DND-41 (cell line): ENCODE measurements at regions not wholly inside any gene's neighbourhood (a gene's known extent, or its start where the extent isn't known, plus 50 kb on each side); places are given as distances from the start of the nearest gene placed in this dataset.

Source experiments
- CTCF ChIP-seq: IDR thresholded peaks from 2 replicates; pipeline ENCODE4 v1.5.1; 2012; ENCODE audit warnings: borderline replicate concordance, low read length, moderate library complexity, mild to moderate bottlenecking; ENCODE audit not compliant: poor library complexity, severe bottlenecking; ENCODE audit errors: extremely low read depth
- EZH2 ChIP-seq: IDR thresholded peaks from 3 replicates; pipeline ENCODE4 v1.6.1; 2012; ENCODE audit warnings: borderline replicate concordance, low read depth, mild to moderate bottlenecking, moderate library complexity, low read length, inconsistent platforms; ENCODE audit not compliant: severe bottlenecking

GRCh38 chr5:89817841-89818240 lies 591.7 kb downstream of the CETN3 start:
- TF ChIP-seq CTCF: no peak
- TF ChIP-seq EZH2: no peak
